ENCODE measurements at regions not wholly inside any gene's neighbourhood (a gene's known extent, or its start where the extent isn't known, plus 50 kb on each side); places are given as distances from the start of the nearest gene placed in this dataset.

DNA sequence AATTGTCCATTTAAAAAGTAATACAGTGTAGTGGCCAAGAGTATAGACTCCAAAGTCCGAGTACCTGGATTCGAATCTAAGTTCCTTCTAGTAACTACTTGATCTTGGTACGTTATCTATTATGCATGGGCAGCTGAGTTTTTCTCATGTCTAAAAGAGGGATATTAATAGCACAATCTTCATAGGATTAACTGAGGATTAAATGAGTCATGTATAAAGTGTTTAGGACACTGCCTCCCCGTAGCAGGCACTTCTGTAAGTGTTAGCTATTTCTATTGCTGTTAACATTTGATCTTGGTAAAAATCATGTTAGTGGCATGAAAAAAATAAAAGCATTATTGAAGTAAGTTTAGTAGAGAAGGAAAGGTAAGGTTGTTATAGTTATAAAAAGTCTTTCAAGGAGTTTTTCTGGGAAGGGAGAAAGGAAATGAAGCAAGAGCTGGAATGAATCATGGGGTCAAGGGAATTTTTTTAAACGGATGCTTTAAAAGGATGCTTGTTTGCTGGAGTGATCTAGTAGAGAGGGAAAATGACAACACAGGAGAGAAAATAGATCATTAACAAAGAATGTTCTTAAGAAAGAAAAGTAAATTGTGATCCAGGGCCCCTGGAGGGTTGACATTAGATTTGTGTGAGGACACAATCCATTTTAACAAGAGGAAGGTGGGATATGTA, 502.2 kb upstream of the USP15 start:
- peak; percentile 50 for DNase-seq (ENCODE audit: low spot score)

DNA sequence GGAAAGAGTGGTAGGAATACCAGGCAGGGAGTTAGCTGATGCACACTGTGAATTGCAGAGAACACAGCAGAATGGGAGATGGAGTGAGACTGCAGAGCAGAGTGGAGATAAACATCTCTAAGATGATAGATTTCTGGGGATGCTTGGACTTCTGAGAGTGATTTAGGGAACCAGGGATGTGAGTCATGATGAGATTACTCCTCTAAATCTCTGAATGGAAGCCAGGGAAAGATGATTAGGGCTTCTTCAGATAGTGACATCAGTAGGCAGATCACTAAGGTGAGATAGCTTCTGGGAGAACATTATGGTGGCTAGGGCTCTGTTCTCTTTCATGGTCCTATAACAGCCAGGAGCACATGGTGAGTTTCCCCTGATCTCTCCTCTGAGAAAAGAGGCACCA, 501.5 kb upstream of the USP15 start:
- peak; percentile 73 for DNase-seq (ENCODE audit: low spot score)

DNA sequence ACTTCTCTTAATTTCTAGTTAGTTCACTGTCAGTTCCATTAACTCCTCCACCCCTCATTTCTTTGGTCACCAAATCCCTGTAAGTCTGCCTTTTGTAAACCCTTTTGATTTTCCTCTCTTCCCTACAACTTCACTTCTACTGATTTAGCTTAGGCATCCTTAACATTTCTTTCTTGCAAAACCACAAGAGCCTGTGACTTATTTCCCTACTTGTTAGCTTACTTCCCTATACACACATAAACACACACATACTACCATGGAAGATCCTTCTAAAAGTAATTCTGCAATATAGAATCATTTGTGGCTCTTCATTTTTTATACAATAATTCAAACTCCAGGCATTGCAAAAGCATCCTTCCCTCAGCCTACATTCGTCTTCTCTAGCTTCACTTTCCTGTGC, 494.3 kb upstream of the USP15 start:
- DNase-seq (ENCODE audit: low spot score), result no peak

DNA sequence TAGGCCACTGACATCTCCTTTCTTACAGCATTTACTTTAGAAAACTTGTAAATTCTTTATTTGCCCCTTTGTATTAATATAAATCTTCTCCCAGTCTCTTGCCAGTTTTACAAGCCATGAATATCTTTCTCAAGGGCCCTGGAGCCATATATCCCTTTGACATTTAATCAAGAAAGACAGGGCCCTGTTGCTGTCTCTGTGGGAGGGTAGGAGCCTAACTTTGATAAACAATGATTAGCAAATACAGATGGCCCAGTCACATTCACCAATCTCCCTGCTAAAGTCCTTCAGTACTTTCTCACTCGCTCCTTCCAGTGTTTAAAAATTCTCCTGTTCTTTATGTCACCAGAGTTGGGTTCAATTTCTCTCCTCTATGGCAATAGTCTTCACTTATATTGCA, 479.8 kb upstream of the USP15 start:
- no peak for DNase-seq (ENCODE audit: low spot score)

DNA sequence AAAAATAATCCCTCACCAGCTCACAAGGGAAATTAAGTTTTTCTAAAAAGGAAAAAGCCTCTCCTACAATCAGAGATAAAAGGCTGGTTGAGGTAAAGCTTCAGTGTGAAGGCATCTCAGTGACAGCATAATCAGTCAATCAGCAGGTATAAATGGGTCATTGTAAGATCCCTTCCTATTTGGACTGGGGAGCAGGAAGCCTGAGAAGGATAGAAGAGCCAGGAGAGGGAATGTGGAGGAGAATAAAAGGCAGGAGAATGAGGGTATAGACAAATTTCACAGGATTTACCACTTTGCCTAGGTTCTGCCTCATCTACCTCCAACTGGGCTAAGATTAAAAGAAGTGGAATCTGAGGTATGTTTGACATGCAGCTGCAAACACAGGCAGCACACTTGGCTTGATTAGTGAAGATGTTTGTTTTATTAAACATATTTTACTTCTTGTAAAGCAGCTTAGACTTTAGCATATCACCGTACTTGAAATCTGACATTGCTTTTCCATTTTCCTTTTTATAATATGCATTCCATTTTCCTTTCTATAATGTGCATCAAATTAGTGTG, 479.1 kb upstream of the USP15 start:
- no peak for DNase-seq (ENCODE audit: low spot score)

DNA sequence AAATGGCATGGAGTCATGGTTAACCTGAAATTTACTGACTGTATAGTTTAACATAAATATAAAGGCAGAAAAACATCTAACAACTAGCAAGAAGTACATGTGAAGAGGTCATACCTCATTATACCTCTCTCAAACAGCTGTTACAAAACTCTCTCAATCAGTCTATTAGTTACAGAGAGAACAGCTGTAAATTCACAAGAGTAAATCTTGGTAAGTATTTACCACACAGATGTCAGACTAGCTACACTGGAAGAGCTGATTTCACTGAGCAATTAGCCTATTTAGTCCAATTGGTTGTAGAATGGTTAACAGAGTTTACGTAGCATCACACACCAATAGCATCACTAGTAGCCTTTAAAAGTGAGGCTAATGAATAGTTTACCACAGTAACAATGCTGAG, 463.4 kb upstream of the USP15 start:
- DNase-seq (ENCODE audit: low spot score), result no peak

DNA sequence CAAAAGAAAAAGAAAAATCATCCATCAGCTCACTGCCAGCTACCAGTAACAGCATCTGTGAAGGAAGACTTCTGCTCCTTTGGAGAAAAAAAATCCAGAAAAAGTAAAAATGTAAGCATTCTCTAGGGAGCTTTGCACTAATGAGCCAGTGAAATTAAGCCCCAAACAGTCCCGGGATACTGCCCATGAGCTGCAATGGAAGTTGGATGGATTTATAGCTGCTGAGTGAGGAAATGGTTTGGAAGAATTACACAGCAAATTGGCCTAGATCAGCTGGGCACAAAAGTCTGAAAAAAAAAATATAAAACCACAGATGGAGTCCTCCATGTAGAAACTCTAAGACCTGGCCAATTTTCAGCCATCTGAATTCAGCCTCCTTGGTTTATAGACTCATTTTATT, 462.9 kb upstream of the USP15 start:
- DNase-seq (ENCODE audit: low spot score), result no peak

DNA sequence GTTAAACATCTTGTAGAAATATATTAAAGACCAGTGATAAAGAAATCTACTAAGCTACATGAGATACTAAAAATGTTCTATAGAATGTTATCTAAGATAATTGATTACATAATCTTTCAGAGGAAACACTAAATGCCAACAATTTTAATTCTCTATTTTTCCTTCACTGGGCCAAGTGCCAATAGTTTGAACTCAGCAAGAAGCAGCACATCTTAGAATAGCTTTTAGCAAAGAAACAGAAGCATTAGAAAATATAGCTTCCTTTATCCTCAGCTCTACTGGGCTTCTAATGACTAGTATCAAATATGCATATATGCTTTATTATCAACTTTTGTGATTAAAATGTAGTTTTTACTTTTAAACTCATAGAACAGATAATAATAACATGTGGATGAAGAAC, 461.4 kb upstream of the USP15 start:
- DNase-seq (ENCODE audit: low spot score), result no peak

DNA sequence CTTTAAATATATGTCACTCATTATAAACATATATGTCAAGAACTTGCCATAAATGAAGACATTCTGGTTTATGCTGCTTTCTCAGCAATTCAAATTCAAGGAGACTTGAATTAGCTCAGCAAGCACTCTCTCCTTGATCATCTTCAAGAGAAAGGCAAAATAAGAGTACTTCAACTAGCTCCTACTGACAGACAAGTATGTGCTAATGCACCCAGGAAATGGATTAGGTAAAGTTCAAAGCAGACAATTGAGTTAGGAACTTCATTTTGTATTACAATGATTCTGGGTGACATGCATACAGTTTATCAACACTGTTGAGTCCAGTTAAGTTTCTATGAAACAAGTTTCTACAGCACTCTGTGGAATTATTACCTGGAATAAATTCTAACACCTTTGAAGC, 455.9 kb upstream of the USP15 start:
- no peak for DNase-seq (ENCODE audit: low spot score)

DNA sequence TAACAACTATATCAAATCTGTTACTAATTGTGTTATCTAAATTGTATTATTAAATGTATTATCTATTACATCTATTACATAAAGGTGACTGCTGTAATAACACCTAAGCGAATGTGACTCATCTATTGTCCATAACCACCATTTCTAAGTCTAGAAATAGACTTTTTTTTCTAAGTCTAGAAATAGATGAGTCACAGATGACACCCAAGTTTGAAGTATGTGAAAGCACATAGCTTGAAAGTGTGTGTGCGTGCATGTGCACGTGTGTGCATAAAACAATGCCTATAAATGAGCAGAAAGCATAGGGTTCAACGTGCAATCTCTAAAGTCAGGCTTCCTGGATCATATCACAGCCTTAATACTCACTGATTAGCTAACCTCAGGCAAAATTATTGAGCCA, 451.3 kb upstream of the USP15 start:
- no peak for DNase-seq (ENCODE audit: low spot score)

DNA sequence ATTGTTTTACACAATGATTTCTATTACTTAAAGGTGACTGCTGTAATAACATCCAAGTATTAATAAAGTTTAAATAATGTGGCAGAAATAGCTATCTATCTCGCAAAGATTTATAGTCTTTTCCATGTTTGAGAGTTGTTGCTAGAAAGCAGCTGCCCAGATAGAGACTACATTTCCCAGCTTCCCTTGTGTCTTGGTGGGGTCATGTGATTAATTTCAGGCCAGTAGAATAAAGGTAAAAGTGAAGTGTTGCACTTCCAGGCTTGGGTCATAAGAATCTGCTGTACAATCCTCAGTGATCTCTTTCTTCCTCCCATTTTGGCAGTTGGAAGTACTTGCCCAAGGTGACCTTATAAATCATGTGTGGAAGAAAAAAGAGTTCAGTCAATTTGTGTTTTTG, 449.7 kb upstream of the USP15 start:
- peak; percentile 1 for DNase-seq (ENCODE audit: low spot score)

DNA sequence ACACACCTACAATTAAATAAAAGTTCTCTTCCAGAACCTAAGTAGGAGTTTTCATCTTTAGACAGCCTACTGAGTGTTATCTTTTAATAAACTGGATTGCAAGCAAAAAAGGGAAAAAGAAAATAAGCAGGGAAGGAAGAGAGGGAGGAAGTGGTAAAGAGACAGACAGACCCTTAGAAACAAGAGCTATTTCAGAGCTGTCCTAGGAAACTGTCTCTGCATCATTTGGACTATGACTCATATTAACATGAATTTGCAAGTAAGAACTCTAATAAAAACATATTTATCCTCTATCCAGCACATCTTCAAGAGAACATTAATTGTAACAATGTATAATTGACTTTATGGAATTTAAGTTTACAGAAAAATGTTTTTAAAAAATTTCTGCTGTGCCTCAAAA, 438.8 kb upstream of the USP15 start:
- peak; percentile 23 for DNase-seq (ENCODE audit: low spot score)

DNA sequence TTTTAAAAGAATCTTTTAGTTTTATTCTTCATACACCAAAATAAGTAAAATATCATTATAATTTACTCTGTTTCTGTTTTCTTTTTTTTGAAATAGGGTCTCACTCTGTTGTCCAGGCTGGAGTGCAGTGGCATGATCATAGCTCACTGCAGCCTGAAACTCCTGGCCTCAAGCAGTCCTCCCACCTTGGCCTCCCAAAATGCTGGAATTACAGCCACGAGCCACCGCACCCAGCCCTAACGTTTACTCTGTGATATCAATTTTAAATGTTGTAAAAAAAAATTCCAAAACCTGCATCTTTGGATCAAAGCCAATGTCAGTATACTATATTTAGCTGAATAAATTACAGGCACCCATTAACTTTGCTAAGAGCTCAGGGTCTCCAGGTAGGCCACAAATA, 437.1 kb upstream of the USP15 start:
- no peak for DNase-seq (ENCODE audit: low spot score)

DNA sequence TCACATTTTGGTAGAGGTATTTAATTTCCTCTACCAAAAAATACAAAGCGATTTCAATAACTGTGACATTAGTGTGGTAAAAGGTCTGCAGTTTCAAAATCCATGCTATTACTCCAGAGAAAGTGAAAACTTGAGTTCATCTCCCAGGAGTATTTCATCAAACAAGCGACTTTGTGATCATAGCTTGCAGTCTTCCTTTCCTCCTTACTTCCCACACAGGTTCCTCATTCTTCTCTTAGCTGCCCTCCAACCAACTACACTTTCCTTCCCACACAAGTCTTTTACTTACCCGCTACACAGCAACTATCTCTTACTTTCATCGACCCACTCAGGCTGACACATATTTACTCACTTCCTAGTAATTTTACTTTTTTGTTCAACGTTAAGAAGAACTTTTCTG, 413.4 kb upstream of the USP15 start:
- DNase-seq (ENCODE audit: low spot score), result no peak

DNA sequence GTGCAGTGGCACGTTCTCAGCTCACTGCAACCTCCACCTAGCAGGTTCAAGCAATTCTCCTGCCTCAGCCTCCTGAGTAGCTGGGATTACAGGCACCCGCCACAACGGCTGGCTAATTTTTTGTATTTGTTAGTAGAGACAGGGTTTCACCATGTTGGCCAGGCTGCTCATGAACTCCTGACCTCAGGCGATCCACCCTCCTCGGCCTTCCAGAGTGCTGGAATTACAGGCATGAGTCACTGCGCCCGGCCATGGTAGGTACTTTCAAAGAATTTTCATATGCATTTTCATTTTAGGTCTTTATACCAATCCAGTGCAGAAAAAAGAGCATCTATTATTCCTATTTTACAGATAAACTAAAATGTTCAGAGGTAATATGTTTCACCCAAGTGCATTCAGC, 411.3 kb upstream of the USP15 start:
- DNase-seq (ENCODE audit: low spot score), result no peak

DNA sequence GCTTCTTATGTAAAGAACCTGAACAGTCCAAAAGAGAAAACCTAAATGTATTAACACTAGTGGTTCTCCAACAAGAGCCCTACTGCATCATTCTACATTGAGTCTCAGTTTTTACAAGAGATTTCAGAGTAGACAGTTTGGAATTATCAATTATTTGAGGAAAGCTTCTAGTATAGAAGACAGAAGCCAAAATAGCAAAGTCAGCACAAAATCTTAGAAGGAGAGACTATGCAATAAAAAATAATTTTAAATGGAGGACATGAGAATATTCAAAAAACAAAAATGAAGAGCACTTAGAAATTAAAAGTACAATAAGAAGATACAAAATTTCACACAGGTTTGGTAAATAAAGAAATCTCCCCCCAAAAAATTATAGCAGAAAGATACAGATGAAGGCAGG, 406.3 kb upstream of the USP15 start:
- no peak for DNase-seq (ENCODE audit: low spot score)

DNA sequence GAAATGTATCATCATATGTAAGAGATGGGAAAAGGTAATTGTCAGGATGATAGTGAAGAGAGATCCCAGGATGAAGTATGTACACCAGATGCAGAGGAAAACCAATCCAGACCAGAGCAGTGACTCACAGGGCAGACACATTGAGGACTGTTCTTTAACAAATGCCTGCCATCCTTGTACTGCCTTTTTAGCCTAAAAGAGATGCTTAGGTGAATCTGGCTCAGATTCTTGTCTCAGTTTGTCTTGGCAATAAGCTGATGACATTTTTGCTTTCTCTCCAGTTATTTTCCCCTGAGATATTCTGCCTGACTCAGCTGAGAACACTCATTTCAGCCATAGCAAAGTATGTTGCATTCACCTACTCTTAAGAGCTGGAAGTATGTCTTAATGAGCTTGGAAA, 405.3 kb upstream of the USP15 start:
- DNase-seq (ENCODE audit: low spot score), result no peak

DNA sequence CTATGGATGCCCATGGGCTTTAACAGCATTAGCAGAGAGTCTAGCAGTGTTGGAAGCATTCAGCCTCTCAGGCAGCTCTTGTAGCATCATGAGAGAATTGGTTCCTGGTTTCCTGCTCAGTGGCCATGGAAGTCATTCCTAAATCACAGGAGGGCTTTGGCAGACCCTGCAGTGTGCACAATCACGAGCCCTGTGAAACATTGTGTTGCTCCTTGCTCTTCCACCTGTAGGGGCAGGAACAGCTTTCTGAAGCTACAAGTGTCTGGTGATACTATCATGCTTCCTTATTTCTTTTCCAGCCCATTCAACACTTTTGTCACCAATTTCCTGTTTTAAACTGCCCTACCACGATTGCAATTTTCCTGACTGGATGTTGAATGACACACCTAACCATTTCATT, 402.2 kb upstream of the USP15 start:
- DNase-seq (ENCODE audit: low spot score), result no peak

DNA sequence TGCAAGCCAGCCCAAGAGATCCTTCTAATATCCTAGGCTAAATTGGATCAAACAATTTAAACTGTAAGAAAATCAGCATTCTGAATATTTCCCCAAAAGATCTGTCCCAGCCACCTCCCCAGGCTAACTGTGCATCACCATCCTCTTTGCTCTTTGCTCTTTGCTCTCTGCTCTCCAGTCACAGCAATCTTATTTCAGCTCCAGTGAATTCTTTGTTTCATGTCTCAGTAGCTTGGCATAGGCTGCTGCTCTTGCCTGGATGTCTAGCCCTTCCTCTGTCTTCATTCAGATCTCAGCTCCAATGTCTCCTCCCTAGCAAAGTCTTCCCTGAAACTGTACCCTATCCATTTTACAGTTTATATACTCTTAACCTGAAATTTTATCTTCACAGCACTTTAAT, 399.8 kb upstream of the USP15 start:
- DNase-seq (ENCODE audit: low spot score), result no peak

DNA sequence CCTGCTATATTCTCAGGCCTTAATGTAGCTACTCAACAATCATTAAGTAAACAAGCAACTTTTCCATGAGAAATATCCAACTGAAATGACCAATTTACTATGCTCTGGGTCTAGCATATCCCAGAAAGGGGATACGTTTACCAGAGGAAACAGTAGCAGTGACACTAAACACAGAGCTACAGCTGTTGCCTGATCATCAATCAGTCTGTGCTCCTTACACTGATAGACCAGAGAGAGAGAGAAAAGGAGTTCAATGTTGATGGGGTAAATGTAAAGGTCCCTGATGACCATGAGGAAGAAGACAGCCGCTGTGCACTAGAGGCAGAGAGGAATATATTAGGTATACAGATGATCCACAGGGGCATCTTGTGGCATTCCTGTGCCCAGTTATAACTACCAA, 397.2 kb upstream of the USP15 start:
- no peak for DNase-seq (ENCODE audit: low spot score)

DNA sequence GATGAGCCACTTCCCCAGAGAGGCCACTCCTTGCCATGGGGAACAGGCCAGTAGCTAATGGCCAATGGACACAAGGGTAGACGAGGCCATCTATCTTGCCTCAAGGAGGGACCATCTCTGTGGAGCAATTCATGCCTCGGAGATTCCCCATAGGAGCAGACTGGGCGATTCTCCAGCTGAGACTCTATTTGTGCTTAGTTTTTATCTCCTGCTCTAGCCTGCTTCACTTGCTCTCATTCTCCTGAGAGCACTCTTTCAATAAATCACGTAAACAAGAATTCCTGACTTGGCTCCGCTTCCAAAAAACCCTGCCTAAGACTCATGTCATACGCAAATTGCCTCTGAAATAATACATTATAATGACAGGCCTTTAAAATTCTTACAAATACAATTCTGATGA, 396.4 kb upstream of the USP15 start:
- no peak for DNase-seq (ENCODE audit: low spot score)

DNA sequence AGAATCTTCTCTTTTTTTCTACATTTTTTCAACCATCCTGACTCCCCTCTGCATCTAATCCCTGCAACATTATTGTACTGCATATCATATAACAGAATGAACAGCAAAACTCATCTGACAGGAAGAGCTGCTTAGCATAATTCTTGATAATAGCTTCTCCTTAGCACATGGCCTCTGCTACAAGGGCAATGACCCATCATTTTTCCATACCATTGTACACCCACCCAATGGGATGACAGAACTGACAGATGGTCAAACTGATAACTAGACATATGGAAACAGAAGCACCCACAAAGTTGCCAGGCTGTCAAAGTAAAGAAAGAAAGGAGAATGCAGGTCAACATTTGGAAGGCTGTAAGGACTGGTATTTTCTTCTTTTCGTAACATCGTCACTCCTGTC, 390.4 kb upstream of the USP15 start:
- no peak for DNase-seq (ENCODE audit: low spot score)

DNA sequence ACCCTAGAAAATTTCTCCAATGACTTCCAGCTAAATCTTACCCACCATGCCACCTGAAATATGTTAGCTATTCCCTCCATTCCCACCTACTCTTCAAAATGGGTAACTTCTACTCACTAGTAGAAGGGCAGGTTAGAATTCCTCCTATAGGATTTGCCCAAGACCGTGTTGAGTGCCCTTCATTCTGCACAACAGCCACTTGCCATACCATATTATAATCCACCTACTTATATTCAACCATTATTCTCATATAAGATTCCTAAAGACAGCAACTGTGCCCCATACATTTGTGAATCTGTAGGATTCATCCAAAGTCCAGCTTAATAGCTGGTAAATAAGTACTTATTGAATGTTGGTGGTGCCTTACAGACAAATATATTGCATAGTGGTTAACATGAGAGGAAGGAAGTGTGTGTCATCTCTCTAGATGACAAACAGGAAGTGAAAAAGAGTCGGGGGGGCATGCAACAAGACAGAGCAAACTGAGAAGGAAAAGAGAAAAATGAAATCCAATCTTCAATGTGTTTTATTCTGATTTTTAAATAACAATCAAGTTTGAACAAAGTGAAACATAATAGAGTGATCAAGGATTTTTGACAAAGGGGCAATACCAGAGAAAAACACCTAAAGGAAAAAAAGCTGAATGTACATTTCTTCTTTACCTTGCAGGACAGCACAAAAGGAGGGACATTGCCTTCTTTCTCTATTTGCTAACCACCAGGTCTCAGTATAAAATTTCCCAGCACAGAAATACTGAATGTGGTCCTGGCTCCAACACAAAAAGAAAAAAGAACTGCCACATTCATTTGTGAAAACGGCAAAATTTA, 389.3 kb upstream of the USP15 start:
- DNase-seq (ENCODE audit: low spot score), result peak; percentile 33

DNA sequence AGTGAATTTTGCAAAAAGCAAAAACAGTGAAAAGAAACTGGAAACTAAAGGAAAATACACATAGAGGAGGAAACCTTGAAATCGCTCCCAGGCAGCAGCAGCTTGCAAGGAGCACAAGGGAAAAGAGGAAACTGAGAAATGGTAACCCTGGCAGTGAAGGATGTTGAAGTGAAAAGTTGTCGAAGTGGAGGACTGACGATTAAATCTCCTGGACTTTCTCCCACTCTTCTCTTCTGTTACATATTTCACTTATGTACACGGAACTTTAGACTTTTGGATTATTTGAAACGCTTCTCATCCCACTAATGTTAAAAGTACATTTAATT, 388.8 kb upstream of the USP15 start:
- DNase-seq (ENCODE audit: low spot score), result no peak

All from A172 (cell line).